Activated CD8-positive, alpha-beta memory T cell treated with anti-CD3 and anti-CD28 coated beads for 24 hours (primary cell): ENCODE measurements at regions not wholly inside any gene's neighbourhood (a gene's known extent, or its start where the extent isn't known, plus 50 kb on each side); places are given as distances from the start of the nearest gene placed in this dataset.

Experiments
- DNase-seq: peaks from one replicate; pipeline ENCODE4 v3.0.0-alpha.2; 2020

GRCh38 chr10:124225467-124226270, 132.3 kb upstream of the CHST15 start:
- no peak for DNase-seq

- no peak for DNase-seq
These were observed 131.7 kb upstream of the CHST15 start for GRCh38 chr10:124225029-124225466.

GRCh38 chr10:124224331-124225028, 131.1 kb upstream of the CHST15 start:
- no peak for DNase-seq

- no peak for DNase-seq
These were observed 130.3 kb upstream of the CHST15 start for GRCh38 chr10:124223711-124224085.

DNA sequence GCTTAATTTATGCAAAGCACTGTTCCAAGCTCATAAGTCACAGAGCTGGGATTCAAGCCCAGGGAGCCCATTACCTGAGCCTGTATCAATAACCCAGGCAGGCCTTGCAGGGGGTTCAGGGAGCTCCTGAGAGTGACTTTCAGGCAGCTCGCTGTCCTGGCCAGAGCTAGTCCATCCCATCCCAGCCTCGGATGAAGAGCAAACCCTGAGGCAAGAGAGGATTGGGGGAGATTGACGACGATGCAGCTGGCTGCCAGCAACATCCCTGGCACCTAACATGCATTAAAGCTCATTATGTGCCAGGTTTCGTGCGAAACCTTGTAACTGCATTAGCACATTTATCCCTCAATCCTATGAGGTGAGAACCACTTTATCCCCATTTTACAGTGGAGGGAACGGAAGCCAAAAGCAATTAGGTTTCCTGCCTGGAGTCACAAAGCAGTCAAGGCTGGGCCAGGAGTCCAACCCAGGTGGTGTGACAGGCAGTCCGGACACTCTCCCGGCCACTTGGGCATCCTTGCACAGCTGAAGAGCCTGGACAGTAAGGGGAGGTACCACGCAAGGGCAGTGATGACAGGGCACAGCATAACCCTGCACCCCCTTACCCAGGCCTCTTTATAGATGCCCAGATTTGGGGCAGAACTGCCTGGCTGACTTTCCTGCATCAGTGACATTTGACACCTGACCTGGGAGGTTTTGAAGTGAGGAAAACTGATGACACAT, 129.8 kb upstream of the CHST15 start:
- no peak for DNase-seq

DNA sequence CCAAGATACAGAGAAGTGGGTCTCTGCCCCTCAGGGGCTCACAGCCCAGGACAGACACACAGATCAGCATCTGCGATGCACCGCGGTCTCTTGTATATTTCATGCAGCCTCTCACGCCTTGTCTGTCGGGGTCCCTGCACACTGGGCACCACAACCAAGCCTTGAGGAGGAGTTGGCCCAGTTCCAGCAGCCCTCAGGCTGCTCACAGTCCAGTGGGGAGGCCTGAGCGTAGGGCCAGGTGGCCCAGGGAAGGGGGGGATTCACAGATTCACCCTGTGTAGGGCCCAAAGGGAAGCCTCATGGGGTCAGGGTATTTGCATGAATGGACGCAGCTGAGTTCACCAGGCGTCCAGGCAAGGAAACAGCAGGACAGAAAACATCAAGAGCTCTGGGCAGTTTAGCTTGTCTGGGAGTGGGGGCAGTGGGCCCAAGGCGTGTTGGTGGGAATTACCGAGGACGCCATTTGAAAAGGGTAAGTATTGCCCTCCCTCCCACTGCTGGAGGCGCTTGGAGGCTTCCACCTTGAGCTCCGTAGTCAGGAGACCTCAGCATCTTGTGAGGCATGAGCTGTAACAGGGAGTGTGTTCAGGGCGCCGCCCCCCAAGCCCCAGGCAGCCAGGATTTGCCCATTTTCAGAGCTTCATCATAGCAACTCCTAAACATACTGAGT, 129.1 kb upstream of the CHST15 start:
- no peak for DNase-seq

GRCh38 chr10:124221356-124222317, 128.2 kb upstream of the CHST15 start:
- no peak for DNase-seq

GRCh38 chr10:124220971-124221355, 127.6 kb upstream of the CHST15 start:
- no peak for DNase-seq

DNA sequence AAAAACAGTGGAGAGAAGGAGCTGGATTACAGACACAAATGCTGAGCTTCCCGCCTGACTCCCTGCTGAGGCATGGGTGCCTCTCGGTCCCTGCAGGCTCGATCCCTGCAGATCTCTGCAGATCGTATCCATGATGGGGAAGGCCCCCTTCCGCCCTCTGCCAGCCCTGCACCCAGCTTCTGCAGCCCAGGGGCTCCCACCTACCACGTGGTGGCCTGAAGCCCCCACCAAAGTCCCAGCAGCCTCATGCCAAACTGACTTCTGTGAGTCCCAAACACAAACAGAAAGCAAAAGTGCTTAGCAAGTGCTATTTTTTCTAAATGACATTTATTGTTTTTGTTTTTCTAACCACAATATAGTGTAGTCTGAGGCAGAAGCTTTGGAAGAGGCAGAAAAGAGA, 127.1 kb upstream of the CHST15 start:
- no peak for DNase-seq

- no peak for DNase-seq
These were observed 126.3 kb upstream of the CHST15 start for GRCh38 chr10:124219655-124220054.

- DNase-seq, result no peak
These were observed 125.7 kb upstream of the CHST15 start for GRCh38 chr10:124219062-124219461.

DNA sequence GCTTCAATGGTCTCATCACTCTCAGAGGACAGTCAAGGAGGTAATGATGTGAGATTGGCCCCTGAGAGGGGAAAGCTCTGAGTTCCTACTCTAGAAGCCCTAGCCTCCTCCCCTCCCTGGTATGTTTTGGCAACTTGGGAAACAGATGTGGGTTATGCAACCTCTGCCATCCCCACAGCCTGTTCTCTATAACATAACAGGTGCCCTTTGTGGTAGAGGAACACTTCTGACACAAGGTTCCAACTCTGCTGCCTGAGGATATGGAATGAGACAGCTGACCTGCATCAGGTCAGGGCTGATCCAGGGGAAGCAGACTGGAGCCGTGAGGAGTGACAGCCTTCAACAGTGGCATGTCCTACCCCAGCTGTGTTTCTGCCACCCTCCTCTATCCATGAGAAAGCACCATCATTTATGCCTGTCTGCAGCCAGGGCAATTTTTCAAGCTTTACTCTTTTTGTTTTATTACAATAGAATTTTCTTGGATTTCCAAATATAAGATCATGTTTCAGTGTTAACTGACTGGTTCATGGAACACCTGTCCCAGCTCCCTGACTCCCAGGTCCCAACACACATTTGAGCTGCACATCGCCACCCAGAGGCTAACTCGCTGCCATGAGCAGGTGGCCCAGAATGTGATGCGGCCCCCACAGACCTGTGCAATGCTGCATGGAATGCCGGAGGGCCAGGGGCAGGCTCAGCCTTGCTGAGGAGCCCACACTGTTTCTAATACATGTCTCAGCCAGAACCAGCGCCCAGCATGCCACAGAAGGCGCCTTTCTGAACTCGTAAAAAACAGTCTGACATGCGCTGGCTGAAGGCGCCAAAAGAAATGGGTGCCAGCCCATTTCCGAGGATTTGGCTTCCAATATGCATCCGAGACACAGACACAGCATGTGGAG, 124.8 kb upstream of the CHST15 start:
- no peak for DNase-seq

GRCh38 chr10:124217031-124217430, 123.6 kb upstream of the CHST15 start:
- DNase-seq, result no peak

GRCh38 chr10:124214610-124215375, 121.4 kb upstream of the CHST15 start:
- DNase-seq, result no peak

GRCh38 chr10:124213899-124214510, 120.6 kb upstream of the CHST15 start:
- DNase-seq, result peak; percentile 11

DNA sequence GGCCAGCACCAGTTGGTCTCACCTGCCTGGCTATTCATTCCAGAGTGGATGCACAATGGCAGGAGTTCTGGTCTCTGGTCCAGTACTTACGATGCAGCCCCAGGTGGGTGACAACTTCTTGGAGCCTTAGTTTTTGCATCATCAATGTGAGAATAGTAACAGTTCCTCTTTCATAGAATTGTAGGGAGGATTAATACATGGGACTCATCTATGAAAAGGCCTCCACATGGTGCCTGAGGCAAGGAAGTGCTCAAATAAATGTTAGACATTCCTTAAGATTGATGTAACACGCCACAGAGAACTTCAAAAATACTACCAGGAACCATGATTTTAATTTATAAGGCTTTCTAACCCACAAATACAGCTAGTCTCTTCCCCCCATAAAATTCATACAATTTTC, 120.1 kb upstream of the CHST15 start:
- DNase-seq, result peak; percentile 13

DNA sequence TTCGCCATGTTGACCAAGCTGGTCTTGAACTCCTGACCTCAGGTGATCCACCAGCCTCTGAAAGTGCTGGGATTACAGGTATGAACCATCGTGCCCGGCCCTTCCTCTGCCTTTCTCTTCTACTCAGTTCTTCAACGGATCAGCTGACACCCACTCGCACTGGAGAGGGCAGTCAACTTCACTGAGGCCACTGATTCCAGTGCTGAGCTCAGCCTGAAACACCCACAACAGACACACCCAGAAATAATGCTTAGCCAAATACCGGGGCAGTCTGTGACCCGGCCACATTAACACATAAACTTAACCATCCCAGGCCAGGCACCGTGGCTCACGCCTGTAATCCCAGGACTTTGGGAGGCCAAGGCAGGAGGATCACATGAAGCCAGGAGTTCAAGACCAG, 119.3 kb upstream of the CHST15 start:
- DNase-seq, result peak; percentile 24

DNA sequence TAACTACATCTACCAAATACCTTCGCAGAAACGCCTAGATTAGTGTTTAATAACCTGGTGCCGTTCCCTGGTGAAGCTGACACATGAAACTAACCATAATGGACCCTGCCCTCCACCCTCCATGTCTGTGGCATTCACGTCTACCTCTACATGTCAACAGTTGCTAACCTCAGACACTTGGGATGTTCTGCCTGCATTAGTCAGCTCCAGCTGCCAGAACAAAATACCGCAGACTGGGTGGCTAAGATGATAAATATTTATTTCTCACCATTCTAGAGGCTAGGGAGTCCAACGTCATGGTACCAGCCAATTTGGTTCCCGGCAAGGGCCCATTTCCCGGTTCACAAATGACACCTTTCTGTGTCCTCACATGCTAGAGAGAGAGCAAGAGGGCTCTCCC, 118.5 kb upstream of the CHST15 start:
- no peak for DNase-seq

GRCh38 chr10:124210263-124210662, 116.9 kb upstream of the CHST15 start:
- peak; percentile 11 for DNase-seq

GRCh38 chr10:124207391-124207790, 114.0 kb upstream of the CHST15 start:
- no peak for DNase-seq
